ENCODE measurements at regions not wholly inside any gene's neighbourhood (a gene's known extent, or its start where the extent isn't known, plus 50 kb on each side); places are given as distances from the start of the nearest gene placed in this dataset.

DNA sequence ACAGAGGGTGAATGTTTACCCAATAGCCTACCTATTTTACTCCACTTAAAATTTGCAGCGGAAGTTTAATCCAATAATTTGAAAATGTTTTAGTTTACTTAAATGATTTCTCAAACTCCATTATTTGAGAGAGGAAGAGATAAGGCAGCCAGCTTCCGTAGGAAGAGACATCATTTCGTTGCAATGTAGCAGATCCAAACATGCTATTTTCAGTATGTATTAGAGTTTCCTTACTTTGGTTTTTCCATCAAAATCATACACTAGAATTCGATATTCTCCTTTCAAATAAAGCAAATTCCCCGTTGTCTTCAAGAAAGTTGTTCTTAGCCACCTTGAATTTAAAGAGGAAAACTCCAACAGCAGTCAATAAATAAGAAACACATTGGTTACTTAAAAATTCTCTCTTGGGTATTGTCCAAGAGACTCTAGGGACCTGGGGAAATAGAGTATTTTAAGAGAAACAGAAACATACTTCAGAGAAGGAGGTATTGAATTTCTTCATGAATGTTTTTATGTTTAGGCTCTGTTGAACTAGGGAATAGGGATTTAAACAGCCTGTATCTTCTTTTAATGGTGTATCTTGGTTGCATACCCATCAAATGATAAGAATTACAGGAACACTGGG lies 324.5 kb upstream of the GBE1 start:
- TF ChIP-seq, protein P1, sequence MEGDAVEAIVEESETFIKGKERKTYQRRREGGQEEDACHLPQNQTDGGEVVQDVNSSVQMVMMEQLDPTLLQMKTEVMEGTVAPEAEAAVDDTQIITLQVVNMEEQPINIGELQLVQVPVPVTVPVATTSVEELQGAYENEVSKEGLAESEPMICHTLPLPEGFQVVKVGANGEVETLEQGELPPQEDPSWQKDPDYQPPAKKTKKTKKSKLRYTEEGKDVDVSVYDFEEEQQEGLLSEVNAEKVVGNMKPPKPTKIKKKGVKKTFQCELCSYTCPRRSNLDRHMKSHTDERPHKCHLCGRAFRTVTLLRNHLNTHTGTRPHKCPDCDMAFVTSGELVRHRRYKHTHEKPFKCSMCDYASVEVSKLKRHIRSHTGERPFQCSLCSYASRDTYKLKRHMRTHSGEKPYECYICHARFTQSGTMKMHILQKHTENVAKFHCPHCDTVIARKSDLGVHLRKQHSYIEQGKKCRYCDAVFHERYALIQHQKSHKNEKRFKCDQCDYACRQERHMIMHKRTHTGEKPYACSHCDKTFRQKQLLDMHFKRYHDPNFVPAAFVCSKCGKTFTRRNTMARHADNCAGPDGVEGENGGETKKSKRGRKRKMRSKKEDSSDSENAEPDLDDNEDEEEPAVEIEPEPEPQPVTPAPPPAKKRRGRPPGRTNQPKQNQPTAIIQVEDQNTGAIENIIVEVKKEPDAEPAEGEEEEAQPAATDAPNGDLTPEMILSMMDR (conservative IDR thresholded peaks at IDR 0.05) = no peak
- no peak for TF ChIP-seq ZFX (IDR thresholded peaks at IDR 0.05)
